GM19324 (cell line): ENCODE measurements at regions not wholly inside any gene's neighbourhood (a gene's known extent, or its start where the extent isn't known, plus 50 kb on each side); places are given as distances from the start of the nearest gene placed in this dataset.
"Not testable (repeated sequence)": the region's sequence is repeated elsewhere in the genome, so short reads cannot be mapped to it uniquely, and the experiment has no call there.

Source experiments
- ATAC-seq: cut with Tn5 transposase; IDR thresholded peaks from one replicate; pipeline ENCODE4 v1.9.1; 2021; ENCODE audit warnings: mild to moderate bottlenecking, moderate library complexity; ENCODE audit not compliant: unreplicated experiment, low FRiP score

- peak; percentile 75 for ATAC-seq
Observed at GRCh38 chr9:89690334-89690912, 85.6 kb downstream of the GADD45G start.

- no peak for ATAC-seq
Observed at GRCh38 chr9:89695441-89695891, 90.7 kb downstream of the GADD45G start.

- ATAC-seq, result not testable (repeated sequence)
Observed at GRCh38 chr9:89695979-89696378, 91.2 kb downstream of the GADD45G start.

- ATAC-seq, result no peak
Observed at GRCh38 chr9:89696780-89697179, 92.0 kb downstream of the GADD45G start.

- no peak for ATAC-seq
Observed at GRCh38 chr9:89697553-89697952, 92.7 kb downstream of the GADD45G start.

GRCh38 chr9:89698411-89699005 is 93.7 kb downstream of the GADD45G start:
- no peak for ATAC-seq

GRCh38 chr9:89699646-89700045 is 94.8 kb downstream of the GADD45G start:
- ATAC-seq, result no peak

GRCh38 chr9:89701221-89701798 is 96.5 kb downstream of the GADD45G start:
- ATAC-seq, result peak; percentile 50

- no peak for ATAC-seq
Observed at GRCh38 chr9:89702401-89702800, 97.6 kb downstream of the GADD45G start.

GRCh38 chr9:89705651-89706050 is 100.8 kb downstream of the GADD45G start:
- ATAC-seq, result no peak

- ATAC-seq, result no peak
Observed at GRCh38 chr9:89706086-89706485, 101.3 kb downstream of the GADD45G start.

- no peak for ATAC-seq
Observed at GRCh38 chr9:89706731-89707191, 101.9 kb downstream of the GADD45G start.

GRCh38 chr9:89710697-89711096 is 105.9 kb downstream of the GADD45G start:
- ATAC-seq, result no peak

- no peak for ATAC-seq
Observed at GRCh38 chr9:89711866-89712265, 107.1 kb downstream of the GADD45G start.

GRCh38 chr9:89712283-89712682 is 107.5 kb downstream of the GADD45G start:
- ATAC-seq, result no peak

- ATAC-seq, result no peak
Observed at GRCh38 chr9:89714321-89714720, 109.5 kb downstream of the GADD45G start.

GRCh38 chr9:89715318-89715858 is 110.6 kb downstream of the GADD45G start:
- no peak for ATAC-seq

GRCh38 chr9:89715881-89716280 is 111.1 kb downstream of the GADD45G start:
- no peak for ATAC-seq

- no peak for ATAC-seq
Observed at GRCh38 chr9:89716559-89716958, 111.7 kb downstream of the GADD45G start.

- no peak for ATAC-seq
Observed at GRCh38 chr9:89718176-89718575, 113.4 kb downstream of the GADD45G start.

GRCh38 chr9:89718651-89719050 is 113.8 kb downstream of the GADD45G start:
- ATAC-seq, result no peak

- no peak for ATAC-seq
Observed at GRCh38 chr9:89719202-89719601, 114.4 kb downstream of the GADD45G start.
